ENCODE measurements at regions not wholly inside any gene's neighbourhood (a gene's known extent, or its start where the extent isn't known, plus 50 kb on each side); places are given as distances from the start of the nearest gene placed in this dataset.

DNA sequence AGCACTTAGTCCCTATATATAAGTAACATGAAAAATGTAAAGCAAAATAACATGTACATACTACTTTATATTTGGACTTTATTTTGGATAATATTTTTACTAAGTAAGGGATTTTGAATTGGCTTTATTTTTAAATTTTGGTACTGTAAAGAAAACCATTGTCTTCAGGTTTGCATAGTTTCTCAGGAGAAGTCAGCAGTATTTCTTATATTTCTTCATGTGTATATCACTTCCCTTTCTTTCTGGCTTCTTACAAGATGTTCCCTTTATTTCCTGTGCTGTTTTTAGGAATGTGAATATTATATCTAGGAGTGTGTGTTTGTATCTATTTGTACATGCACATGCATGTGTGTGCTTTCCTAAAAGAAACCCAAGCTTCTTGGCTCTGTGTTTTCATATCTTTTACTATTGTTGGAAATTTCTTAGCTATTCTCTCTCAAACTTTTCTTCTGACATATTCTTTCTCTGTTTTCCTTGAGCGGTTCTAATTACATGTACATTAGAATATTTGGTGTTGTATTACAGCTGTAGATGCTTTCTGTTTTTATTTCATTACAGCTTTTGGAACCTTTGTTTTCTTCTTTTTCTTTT is 1549.7 kb upstream of the ACVR2A start:
- no peak overlapping the region for H3K27ac ChIP-seq (ENCODE audit: insufficient read depth in 1 of 2, low read depth in 1 of 2, low read length in 2 of 2, poor library complexity in 1 of 2, severe bottlenecking in 2 of 2)
- peak; percentile 4 to 48 (median 27) for DNase-seq
- POLR2A ChIA-PET: no interaction called here
- WGBS (ENCODE audit: insufficient coverage): no CpG with 5 or more reads among the region's 1 CpG
- no peak overlapping the region for H3K4me3 ChIP-seq (ENCODE audit: control insufficient read depth in 1 of 7, extremely low read depth in 1 of 7, insufficient read depth in 4 of 7, low read depth in 2 of 7, low read length in 6 of 7)
- CTCF ChIA-PET: no interaction called here
- peaks cover 5 to 27% (median 7%) of the 10 kb centered on the region in 5 experiments for H3K9me3 ChIP-seq (ENCODE audit: control extremely low read depth in 1 of 5, control insufficient read depth in 4 of 5, insufficient read depth in 2 of 5, low read depth in 1 of 5, low read length in 4 of 5)
- H3K36me3 ChIP-seq (ENCODE audit: control insufficient read depth in 4 of 4, insufficient read depth in 4 of 4, low read length in 3 of 4): no peaks in the 10 kb centered on the region
- no peaks in the 10 kb centered on the region for H3K27me3 ChIP-seq (replicated peaks in 2 of 5; ENCODE audit: control insufficient read depth in 4 of 5, insufficient read depth in 5 of 5, low read length in 4 of 5)
- H3K4me1 ChIP-seq (ENCODE audit: control extremely low read depth in 1 of 4, control insufficient read depth in 4 of 4, insufficient read depth in 4 of 4, low read length in 3 of 4): no peaks in the 10 kb centered on the region

DNA sequence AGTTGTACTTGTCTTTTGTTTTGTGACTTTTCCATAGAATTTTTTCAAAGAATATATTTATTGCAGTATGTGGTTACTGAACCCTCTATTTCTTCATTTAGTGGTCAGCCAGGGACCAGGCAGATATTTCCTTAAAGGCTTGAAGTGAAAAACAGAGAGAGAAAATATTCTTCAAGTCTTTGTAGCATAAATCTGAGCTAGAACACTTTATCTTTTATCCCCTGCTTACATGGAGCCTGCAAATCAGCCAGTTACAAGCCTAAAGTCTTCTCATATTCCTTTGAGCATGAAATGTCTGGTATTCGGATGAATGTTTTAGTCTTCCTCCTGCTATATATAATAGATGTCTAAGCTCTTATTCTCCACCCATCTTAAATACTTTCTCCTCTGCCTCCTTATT is 1557.5 kb upstream of the ACVR2A start:
- no CpG with 5 or more reads among the region's 1 CpG for WGBS (ENCODE audit: insufficient coverage)
- Histone ChIP-seq H3K27ac (ENCODE audit: insufficient read depth in 1 of 2, low read depth in 1 of 2, low read length in 2 of 2, poor library complexity in 1 of 2, severe bottlenecking in 2 of 2) (no peak overlapping the region), H3K4me1 (ENCODE audit: control extremely low read depth in 1 of 4, control insufficient read depth in 4 of 4, insufficient read depth in 4 of 4, low read length in 3 of 4) (no peaks in the 10 kb centered on the region), H3K4me3 (ENCODE audit: control insufficient read depth in 1 of 7, extremely low read depth in 1 of 7, insufficient read depth in 4 of 7, low read depth in 2 of 7, low read length in 6 of 7) (no peak overlapping the region), H3K27me3 (replicated peaks in 2 of 5; ENCODE audit: control insufficient read depth in 4 of 5, insufficient read depth in 5 of 5, low read length in 4 of 5) (no peaks in the 10 kb centered on the region), H3K36me3 (ENCODE audit: control insufficient read depth in 4 of 4, insufficient read depth in 4 of 4, low read length in 3 of 4) (no peaks in the 10 kb centered on the region), H3K9me3 (ENCODE audit: control extremely low read depth in 1 of 5, control insufficient read depth in 4 of 5, insufficient read depth in 2 of 5, low read depth in 1 of 5, low read length in 4 of 5) (peaks cover 0 to 9% (median 0%) of the 10 kb centered on the region in 5 experiments)
- CTCF ChIA-PET: no interaction called here
- POLR2A ChIA-PET: no interaction called here
- DNase-seq: no peak

DNA sequence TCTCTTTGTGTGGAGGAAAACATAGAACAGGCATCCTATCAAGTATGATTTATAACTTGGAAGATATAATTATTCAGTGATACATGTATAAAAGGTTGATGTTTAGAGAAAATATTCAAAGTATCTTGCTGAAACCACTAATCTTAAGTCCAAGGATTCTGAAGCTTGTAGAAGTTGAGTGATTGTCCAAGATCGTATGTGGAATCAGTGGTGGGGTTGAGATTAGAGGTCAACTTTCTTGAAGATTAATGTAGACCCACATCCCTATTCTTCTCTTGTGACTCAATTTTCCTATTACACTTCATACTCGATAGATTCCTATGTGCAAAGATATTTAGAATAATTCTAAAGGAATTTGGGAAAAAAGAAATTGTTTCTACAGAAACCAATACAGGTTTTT is 1565.9 kb upstream of the ACVR2A start:
- Histone ChIP-seq H3K9me3 (ENCODE audit: control extremely low read depth in 1 of 5, control insufficient read depth in 4 of 5, insufficient read depth in 2 of 5, low read depth in 1 of 5, low read length in 4 of 5) (no peaks in the 10 kb centered on the region), H3K36me3 (ENCODE audit: control insufficient read depth in 4 of 4, insufficient read depth in 4 of 4, low read length in 3 of 4) (no peaks in the 10 kb centered on the region), H3K27ac (ENCODE audit: insufficient read depth in 1 of 2, low read depth in 1 of 2, low read length in 2 of 2, poor library complexity in 1 of 2, severe bottlenecking in 2 of 2) (no peak overlapping the region), H3K27me3 (replicated peaks in 2 of 5; ENCODE audit: control insufficient read depth in 4 of 5, insufficient read depth in 5 of 5, low read length in 4 of 5) (no peaks in the 10 kb centered on the region), H3K4me1 (ENCODE audit: control extremely low read depth in 1 of 4, control insufficient read depth in 4 of 4, insufficient read depth in 4 of 4, low read length in 3 of 4) (no peaks in the 10 kb centered on the region), H3K4me3 (ENCODE audit: control insufficient read depth in 1 of 7, extremely low read depth in 1 of 7, insufficient read depth in 4 of 7, low read depth in 2 of 7, low read length in 6 of 7) (no peak overlapping the region)
- ChIA-PET CTCF (no interaction called here), POLR2A (no interaction called here)
- no CpG with 5 or more reads among the region's 2 CpGs for WGBS (ENCODE audit: insufficient coverage)
- no peak for DNase-seq

DNA sequence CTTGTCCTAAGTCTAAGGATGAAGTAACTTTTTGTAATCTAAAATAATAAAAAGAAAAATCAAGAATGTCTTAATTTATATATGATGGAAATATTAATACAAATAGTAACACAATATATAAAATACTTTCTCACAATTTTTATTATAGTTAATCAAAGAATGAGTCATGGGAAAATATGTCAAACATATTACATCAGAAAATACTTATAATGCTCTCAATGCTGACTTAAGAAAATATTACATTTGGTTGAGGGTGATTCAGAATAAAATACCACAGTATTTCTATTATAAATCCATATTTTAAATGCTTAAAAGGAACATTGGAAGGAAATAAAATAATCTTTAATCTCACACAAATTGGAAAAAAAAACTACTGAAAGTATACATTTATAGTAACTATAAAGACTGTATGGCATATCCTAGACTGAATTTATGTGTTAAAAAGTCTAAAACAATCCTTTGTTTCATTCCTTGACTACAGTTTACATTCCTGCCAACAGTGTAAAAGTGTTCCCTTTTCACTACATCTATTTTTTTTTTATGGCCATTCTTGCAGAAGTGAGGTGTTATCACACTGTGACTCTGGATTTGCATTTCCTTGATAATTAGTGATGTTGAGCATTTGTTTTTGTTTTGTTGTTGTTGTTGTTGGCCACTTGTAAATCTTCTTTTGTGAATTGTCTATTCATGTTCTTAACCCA is 1573.5 kb upstream of the ACVR2A start:
- Histone ChIP-seq H3K27me3 (replicated peaks in 2 of 5; ENCODE audit: control insufficient read depth in 4 of 5, insufficient read depth in 5 of 5, low read length in 4 of 5) (no peaks in the 10 kb centered on the region), H3K27ac (ENCODE audit: insufficient read depth in 1 of 2, low read depth in 1 of 2, low read length in 2 of 2, poor library complexity in 1 of 2, severe bottlenecking in 2 of 2) (no peak overlapping the region), H3K9me3 (ENCODE audit: control extremely low read depth in 1 of 5, control insufficient read depth in 4 of 5, insufficient read depth in 2 of 5, low read depth in 1 of 5, low read length in 4 of 5) (no peaks in the 10 kb centered on the region), H3K4me1 (ENCODE audit: control extremely low read depth in 1 of 4, control insufficient read depth in 4 of 4, insufficient read depth in 4 of 4, low read length in 3 of 4) (no peaks in the 10 kb centered on the region), H3K36me3 (ENCODE audit: control insufficient read depth in 4 of 4, insufficient read depth in 4 of 4, low read length in 3 of 4) (no peaks in the 10 kb centered on the region), H3K4me3 (ENCODE audit: control insufficient read depth in 1 of 7, extremely low read depth in 1 of 7, insufficient read depth in 4 of 7, low read depth in 2 of 7, low read length in 6 of 7) (no peak overlapping the region)
- DNase-seq: no peak
- ChIA-PET POLR2A (no interaction called here), CTCF (no interaction called here)

GRCh38 chr2:146270618-146271017 is 1574.2 kb upstream of the ACVR2A start:
- H3K9me3 ChIP-seq (ENCODE audit: control extremely low read depth in 1 of 5, control insufficient read depth in 4 of 5, insufficient read depth in 2 of 5, low read depth in 1 of 5, low read length in 4 of 5): no peaks in the 10 kb centered on the region
- ChIA-PET CTCF (no interaction called here), POLR2A (no interaction called here)
- H3K4me3 ChIP-seq (ENCODE audit: control insufficient read depth in 1 of 7, extremely low read depth in 1 of 7, insufficient read depth in 4 of 7, low read depth in 2 of 7, low read length in 6 of 7): no peak overlapping the region
- no peak overlapping the region for H3K27ac ChIP-seq (ENCODE audit: insufficient read depth in 1 of 2, low read depth in 1 of 2, low read length in 2 of 2, poor library complexity in 1 of 2, severe bottlenecking in 2 of 2)
- no peaks in the 10 kb centered on the region for H3K27me3 ChIP-seq (replicated peaks in 2 of 5; ENCODE audit: control insufficient read depth in 4 of 5, insufficient read depth in 5 of 5, low read length in 4 of 5)
- no peak for DNase-seq
- no peaks in the 10 kb centered on the region for H3K4me1 ChIP-seq (ENCODE audit: control extremely low read depth in 1 of 4, control insufficient read depth in 4 of 4, insufficient read depth in 4 of 4, low read length in 3 of 4)
- no peaks in the 10 kb centered on the region for H3K36me3 ChIP-seq (ENCODE audit: control insufficient read depth in 4 of 4, insufficient read depth in 4 of 4, low read length in 3 of 4)

DNA sequence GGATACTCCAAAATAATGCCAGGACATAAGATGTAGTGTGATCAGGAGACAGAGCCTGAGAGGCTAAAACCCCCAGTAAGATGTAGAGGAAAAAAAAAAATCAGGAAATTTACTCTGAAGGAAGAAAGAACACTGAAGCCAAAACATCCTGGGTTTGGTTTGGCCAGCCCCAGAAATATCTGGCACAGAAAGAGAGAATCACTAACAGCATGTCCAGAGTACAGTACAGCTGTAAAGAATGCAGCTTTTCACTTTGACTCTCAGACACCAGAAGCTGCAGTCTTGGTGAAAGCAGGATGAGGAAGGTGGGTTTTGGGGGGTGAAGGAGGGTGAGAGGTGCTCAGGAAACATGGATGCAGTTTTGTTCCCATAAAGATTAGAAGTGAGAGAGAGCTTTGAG is 1577.7 kb upstream of the ACVR2A start:
- CTCF ChIA-PET: no interaction called here
- no peak for DNase-seq
- Histone ChIP-seq H3K36me3 (ENCODE audit: control insufficient read depth in 4 of 4, insufficient read depth in 4 of 4, low read length in 3 of 4) (no peaks in the 10 kb centered on the region), H3K27me3 (replicated peaks in 2 of 5; ENCODE audit: control insufficient read depth in 4 of 5, insufficient read depth in 5 of 5, low read length in 4 of 5) (no peaks in the 10 kb centered on the region), H3K9me3 (ENCODE audit: control extremely low read depth in 1 of 5, control insufficient read depth in 4 of 5, insufficient read depth in 2 of 5, low read depth in 1 of 5, low read length in 4 of 5) (no peaks in the 10 kb centered on the region), H3K4me3 (ENCODE audit: control insufficient read depth in 1 of 7, extremely low read depth in 1 of 7, insufficient read depth in 4 of 7, low read depth in 2 of 7, low read length in 6 of 7) (no peak overlapping the region), H3K27ac (ENCODE audit: insufficient read depth in 1 of 2, low read depth in 1 of 2, low read length in 2 of 2, poor library complexity in 1 of 2, severe bottlenecking in 2 of 2) (no peak overlapping the region), H3K4me1 (ENCODE audit: control extremely low read depth in 1 of 4, control insufficient read depth in 4 of 4, insufficient read depth in 4 of 4, low read length in 3 of 4) (no peaks in the 10 kb centered on the region)
- POLR2A ChIA-PET: no interaction called here

- no peak for DNase-seq
- H3K9me3 ChIP-seq (ENCODE audit: control extremely low read depth in 1 of 5, control insufficient read depth in 4 of 5, insufficient read depth in 2 of 5, low read depth in 1 of 5, low read length in 4 of 5): no peaks in the 10 kb centered on the region
- H3K4me1 ChIP-seq (ENCODE audit: control extremely low read depth in 1 of 4, control insufficient read depth in 4 of 4, insufficient read depth in 4 of 4, low read length in 3 of 4): no peaks in the 10 kb centered on the region
- no peaks in the 10 kb centered on the region for H3K27me3 ChIP-seq (replicated peaks in 2 of 5; ENCODE audit: control insufficient read depth in 4 of 5, insufficient read depth in 5 of 5, low read length in 4 of 5)
- H3K36me3 ChIP-seq (ENCODE audit: control insufficient read depth in 4 of 4, insufficient read depth in 4 of 4, low read length in 3 of 4): no peaks in the 10 kb centered on the region
- POLR2A ChIA-PET: no interaction called here
- H3K27ac ChIP-seq (ENCODE audit: insufficient read depth in 1 of 2, low read depth in 1 of 2, low read length in 2 of 2, poor library complexity in 1 of 2, severe bottlenecking in 2 of 2): no peak overlapping the region
- CTCF ChIA-PET: no interaction called here
- whole genome bisulfite sequencing (ENCODE audit: insufficient coverage): 98% methylated on average over 6 of the region's 6 CpGs
- no peak overlapping the region for H3K4me3 ChIP-seq (ENCODE audit: control insufficient read depth in 1 of 7, extremely low read depth in 1 of 7, insufficient read depth in 4 of 7, low read depth in 2 of 7, low read length in 6 of 7)
Observed at GRCh38 chr2:146265656-146266055, 1579.2 kb upstream of the ACVR2A start.

All from common myeloid progenitor, CD34-positive (primary cell).